Breast epithelium (tissue), 4 donors: ENCODE measurements at regions not wholly inside any gene's neighbourhood (a gene's known extent, or its start where the extent isn't known, plus 50 kb on each side); places are given as distances from the start of the nearest gene placed in this dataset.

ENCODE experiments used
- DNase-seq, 2 donors: peaks; one replicate each; pipeline ENCODE4 v3.0.0-alpha.2; 2019; ENCODE audit warnings: low spot score in 2 of 2
- H3K27ac ChIP-seq, 2 donors: fragments of 200-600 bp; sonication (generic) in 1 of 2; one replicate each; pipeline ENCODE4 v1.5.1; 2016 to 2019; ENCODE audit warnings: mild to moderate bottlenecking in 1 of 2
- H3K27me3 ChIP-seq, 2 donors: fragments of 200-600 bp; sonication (generic) in 1 of 2; one replicate each; pipeline versions ENCODE4 v1.5.1 to v1.6.0; 2017 to 2019; ENCODE audit warnings: control low read depth in 1 of 2, mild to moderate bottlenecking in 1 of 2
- H3K36me3 ChIP-seq: fragments of 200-600 bp; one replicate; pipeline ENCODE4 v1.5.1; 2019
- H3K4me1 ChIP-seq, 2 donors: fragments of 200-600 bp; sonication (generic); one replicate each; pipeline ENCODE4 v1.5.1; 2016 to 2019; ENCODE audit warnings: control low read depth in 1 of 2
- H3K4me3 ChIP-seq, 3 donors: fragments of 200-600 bp; sonication (generic); 1 replicate in 2 of 3; 2 replicates in 1 of 3; pipeline ENCODE4 v1.5.1; 2016 to 2019; ENCODE audit warnings: mild to moderate bottlenecking in 3 of 3, moderate library complexity in 2 of 3
- H3K9me3 ChIP-seq, 2 donors: fragments of 200-600 bp; sonication (generic) in 1 of 2; one replicate each; pipeline ENCODE4 v1.5.1; 2016 to 2019; ENCODE audit warnings: control low read depth in 1 of 2
- POLR2A ChIP-seq: fragments of 450-650 bp; IDR thresholded peaks from one replicate; pipeline ENCODE4 v1.6.1; 2016; ENCODE audit warnings: antibody characterized with exemption, mild to moderate bottlenecking, moderate library complexity
- POLR2AphosphoS5 ChIP-seq, 3 donors: sonication (generic); formaldehyde crosslinking; IDR thresholded peaks; one replicate each; pipeline ENCODE4 v1.6.1; 2017; ENCODE audit warnings: antibody characterized with exemption in 3 of 3
- intact Hi-C: fragments of 100-400 bp; cut with DNase I; formaldehyde crosslinking; loops from one replicate; pipeline ENCODE4 v1.15.1; 2023; ENCODE audit warnings: low total_unique reads
- TF ChIP-seq, protein P1 (sequence below), 3 donors: fragments of 450-650 bp; IDR thresholded peaks; one replicate each; pipeline ENCODE4 v1.5.1; 2016 to 2017; ENCODE audit warnings: antibody characterized with exemption in 3 of 3, mild to moderate bottlenecking in 3 of 3, moderate library complexity in 3 of 3

DNA sequence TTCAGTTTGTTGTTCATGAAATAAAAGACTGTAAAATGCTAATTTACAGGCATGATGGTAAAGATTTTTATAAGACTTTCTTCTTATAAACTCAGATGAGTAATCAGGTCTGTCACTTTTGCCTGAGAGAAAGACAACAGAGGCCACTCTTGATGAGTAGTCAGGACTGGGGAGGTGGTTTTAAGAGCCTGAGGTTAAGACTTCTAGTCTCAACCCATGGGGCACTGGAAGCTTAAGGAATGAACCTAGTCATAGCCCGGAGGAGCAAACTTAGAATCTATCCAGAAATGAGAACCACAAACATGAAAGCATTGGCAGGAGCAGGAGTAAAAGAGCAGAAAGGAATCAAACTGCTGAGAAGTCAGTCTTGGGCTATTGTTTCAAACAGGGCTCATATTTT lies 846.3 kb upstream of the ARPP21 start:
- H3K9me3 ChIP-seq: no peaks in the 10 kb centered on the region
- TF ChIP-seq, protein P1, sequence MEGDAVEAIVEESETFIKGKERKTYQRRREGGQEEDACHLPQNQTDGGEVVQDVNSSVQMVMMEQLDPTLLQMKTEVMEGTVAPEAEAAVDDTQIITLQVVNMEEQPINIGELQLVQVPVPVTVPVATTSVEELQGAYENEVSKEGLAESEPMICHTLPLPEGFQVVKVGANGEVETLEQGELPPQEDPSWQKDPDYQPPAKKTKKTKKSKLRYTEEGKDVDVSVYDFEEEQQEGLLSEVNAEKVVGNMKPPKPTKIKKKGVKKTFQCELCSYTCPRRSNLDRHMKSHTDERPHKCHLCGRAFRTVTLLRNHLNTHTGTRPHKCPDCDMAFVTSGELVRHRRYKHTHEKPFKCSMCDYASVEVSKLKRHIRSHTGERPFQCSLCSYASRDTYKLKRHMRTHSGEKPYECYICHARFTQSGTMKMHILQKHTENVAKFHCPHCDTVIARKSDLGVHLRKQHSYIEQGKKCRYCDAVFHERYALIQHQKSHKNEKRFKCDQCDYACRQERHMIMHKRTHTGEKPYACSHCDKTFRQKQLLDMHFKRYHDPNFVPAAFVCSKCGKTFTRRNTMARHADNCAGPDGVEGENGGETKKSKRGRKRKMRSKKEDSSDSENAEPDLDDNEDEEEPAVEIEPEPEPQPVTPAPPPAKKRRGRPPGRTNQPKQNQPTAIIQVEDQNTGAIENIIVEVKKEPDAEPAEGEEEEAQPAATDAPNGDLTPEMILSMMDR (IDR thresholded peaks at IDR 0.05): no peak
- TF ChIP-seq POLR2AphosphoS5 (IDR thresholded peaks at IDR 0.05) (no peak), POLR2A (no peak)

DNA sequence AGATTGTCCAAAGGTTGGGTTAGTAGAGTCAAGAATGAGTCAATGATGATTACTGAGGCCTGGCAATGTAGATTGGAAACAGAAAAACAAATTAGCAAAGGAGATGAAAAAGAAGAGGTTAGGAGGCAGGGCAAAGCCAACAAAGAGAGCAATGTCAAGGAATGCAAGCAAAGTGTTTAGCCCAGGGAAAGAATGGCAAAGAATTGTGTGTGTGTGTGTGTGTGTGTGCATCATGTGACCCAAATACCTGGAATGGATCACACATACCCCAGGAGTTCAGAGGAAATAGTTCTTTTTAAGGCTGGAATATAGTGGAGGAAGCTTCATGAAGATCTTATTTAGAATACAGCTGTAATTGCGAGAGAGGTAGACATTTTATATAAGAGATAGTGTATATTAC lies 831.7 kb upstream of the ARPP21 start:
- no peaks in the 10 kb centered on the region for H3K9me3 ChIP-seq
- no peaks in the 10 kb centered on the region for H3K27me3 ChIP-seq
- no peak for DNase-seq
- no peak overlapping the region for H3K4me3 ChIP-seq
- H3K27ac ChIP-seq: no peak overlapping the region
- TF ChIP-seq POLR2AphosphoS5 (IDR thresholded peaks at IDR 0.05) (no peak), POLR2A (no peak)
- TF ChIP-seq, protein P1 (IDR thresholded peaks at IDR 0.05): no peak
- intact Hi-C loops: no loop called here
- no peaks in the 10 kb centered on the region for H3K36me3 ChIP-seq
- no peaks in the 10 kb centered on the region for H3K4me1 ChIP-seq

More for the DNA sequence above, 846.3 kb upstream of the ARPP21 start:
- Histone ChIP-seq H3K4me3 (no peak overlapping the region), H3K27ac (no peak overlapping the region), H3K36me3 (no peaks in the 10 kb centered on the region), H3K27me3 (no peaks in the 10 kb centered on the region), H3K4me1 (no peaks in the 10 kb centered on the region)
- intact Hi-C loops: no loop called here
- no peak for DNase-seq

DNA sequence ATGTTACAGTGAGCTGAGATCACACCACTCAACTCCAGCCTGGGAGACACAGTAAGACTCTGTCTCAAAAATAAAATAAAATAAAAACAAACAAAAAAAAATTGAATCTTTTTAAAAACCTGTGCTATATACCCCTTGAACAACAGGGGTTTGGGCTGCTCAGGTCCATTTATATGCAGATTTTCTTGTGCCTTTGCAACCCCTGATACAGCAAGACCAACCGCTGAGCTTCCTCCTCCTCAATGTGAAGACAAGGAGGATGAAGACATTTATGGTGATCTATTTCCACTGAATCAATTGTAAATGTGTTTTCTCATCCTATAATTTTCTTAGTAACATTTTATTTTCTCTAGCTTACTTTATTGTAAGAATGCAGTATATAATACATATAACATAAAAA lies 831.0 kb upstream of the ARPP21 start:
- TF ChIP-seq POLR2A (no peak), POLR2AphosphoS5 (IDR thresholded peaks at IDR 0.05) (no peak)
- TF ChIP-seq, protein P1 (IDR thresholded peaks at IDR 0.05): no peak
- H3K27me3 ChIP-seq: no peaks in the 10 kb centered on the region
- no peak overlapping the region for H3K27ac ChIP-seq
- H3K4me3 ChIP-seq: no peak overlapping the region
- intact Hi-C loops: no loop called here
- H3K4me1 ChIP-seq: no peaks in the 10 kb centered on the region
- no peaks in the 10 kb centered on the region for H3K36me3 ChIP-seq
- DNase-seq: no peak
- H3K9me3 ChIP-seq: no peaks in the 10 kb centered on the region

DNA sequence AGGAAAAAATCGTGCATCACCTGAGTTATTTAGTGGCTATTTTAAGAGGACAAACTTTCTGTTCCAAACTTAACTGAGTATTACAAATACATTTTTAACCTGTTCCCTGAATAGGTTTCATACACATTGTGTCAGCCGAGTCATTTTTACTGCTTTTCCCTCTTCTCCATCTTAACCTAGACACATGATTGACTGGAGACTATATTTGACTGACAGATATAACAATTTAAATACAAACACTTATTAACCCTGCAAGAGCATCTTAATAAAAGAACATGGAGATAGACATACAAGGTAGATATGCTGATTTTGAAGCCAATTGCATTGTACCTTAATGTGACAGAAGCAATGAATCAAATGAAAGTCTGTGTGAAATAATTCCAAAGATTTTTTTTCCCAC lies 810.5 kb upstream of the ARPP21 start:
- no peak for DNase-seq
- Histone ChIP-seq H3K9me3 (no peaks in the 10 kb centered on the region), H3K36me3 (no peaks in the 10 kb centered on the region), H3K4me1 (no peaks in the 10 kb centered on the region), H3K4me3 (no peak overlapping the region), H3K27me3 (no peaks in the 10 kb centered on the region), H3K27ac (no peak overlapping the region)
- no peak for TF ChIP-seq POLR2AphosphoS5 (IDR thresholded peaks at IDR 0.05)
- TF ChIP-seq POLR2A: no peak
- TF ChIP-seq, protein P1 (IDR thresholded peaks at IDR 0.05): no peak
- intact Hi-C loops: no loop called here

DNA sequence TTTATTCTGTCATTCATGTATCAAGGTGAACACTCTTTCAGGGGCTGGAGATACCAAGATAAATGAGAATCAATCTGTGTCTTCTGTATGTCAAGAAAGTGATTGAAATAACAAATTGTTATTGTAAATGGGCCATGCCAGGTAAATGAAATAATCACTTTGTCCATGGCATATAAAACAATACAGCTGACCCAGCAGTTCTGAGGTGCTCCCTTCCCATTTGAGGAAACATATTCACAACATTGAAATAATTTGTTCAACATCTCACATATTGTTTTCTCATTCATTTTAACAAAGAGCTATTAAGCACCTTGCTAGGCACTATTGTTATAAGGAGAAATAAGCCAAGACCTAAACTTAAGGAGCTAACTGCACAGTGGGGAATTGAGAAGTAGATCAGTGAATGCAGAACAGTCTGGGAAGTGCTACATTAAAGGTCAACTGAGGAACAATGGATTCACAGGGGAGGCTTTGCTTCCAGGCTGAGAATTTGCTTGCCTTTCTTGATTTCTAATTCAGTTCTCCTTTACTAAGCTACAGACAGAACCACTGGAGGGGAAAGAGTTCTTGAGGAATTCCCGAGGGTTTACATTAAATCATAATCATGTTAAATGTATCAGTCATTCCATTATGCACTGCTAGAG lies 806.3 kb upstream of the ARPP21 start:
- H3K27ac ChIP-seq: no peak overlapping the region
- H3K4me1 ChIP-seq: no peaks in the 10 kb centered on the region
- no peaks in the 10 kb centered on the region for H3K27me3 ChIP-seq
- no peaks in the 10 kb centered on the region for H3K36me3 ChIP-seq
- TF ChIP-seq POLR2A: no peak
- TF ChIP-seq, protein P1 (IDR thresholded peaks at IDR 0.05): no peak
- no peak for TF ChIP-seq POLR2AphosphoS5 (IDR thresholded peaks at IDR 0.05)
- intact Hi-C loops: no loop called here
- no peaks in the 10 kb centered on the region for H3K9me3 ChIP-seq
- no peak overlapping the region for H3K4me3 ChIP-seq
- no peak for DNase-seq
